ENCODE measurements at regions not wholly inside any gene's neighbourhood (a gene's known extent, or its start where the extent isn't known, plus 50 kb on each side); places are given as distances from the start of the nearest gene placed in this dataset.

DNA sequence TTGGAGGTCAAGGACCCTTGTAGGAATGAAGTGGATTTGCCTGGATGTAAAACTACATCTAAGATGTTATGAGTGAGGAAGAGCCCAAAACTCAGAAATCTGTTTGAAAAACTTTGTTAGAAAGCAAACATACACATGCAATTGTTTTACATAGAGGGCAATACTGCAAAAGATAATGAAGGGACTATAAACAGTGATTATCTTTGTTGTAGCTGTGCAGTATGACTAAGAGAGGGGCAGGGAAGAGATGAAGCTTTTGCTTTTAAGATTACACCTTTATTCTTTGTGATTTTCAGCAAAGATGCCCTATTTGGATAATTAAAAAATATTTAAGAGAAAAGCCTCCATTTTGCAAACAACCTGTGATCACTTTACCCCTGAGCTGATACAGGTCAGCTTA lies 839.9 kb upstream of the RBFOX1 start:
- DNase-seq = no peak

DNA sequence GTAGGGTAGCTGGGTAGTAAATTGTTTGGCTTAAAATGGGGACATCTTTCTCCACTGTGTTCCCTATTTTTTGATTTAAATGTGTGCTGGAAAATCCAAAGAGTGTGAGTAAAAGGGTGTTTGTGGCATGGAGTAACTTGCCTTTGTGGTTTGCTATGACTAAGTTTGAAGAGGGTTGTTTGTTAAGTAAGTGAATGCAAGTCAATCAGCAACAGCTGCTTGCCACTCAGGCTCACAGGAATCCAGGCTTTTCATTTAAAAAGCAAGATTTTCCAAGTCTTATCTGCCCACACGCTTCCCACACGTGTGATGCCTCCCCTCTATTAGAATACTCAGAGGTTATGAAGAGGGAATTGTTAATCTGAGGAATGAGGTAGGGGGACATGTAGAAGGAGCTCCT lies 847.7 kb upstream of the RBFOX1 start:
- no peak for DNase-seq

DNA sequence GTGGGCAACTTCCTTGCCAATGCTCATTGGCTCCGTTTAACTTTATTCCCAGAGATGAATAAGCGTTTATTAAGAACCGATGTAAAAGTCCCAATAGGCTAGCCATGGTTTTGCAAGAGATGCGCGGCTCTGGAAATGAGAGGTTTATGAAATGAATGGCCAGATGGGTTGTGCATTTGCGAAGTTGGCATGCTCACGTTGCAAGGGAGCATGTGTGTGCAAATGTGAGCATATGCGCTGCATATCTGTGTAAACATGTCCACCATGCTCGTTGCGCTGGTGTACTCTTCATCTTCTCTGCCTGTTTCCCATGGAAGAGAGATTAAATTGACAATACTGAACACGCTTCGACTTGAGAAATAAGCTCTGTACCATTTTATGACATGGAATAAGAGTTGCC lies 848.6 kb upstream of the RBFOX1 start:
- no peak for DNase-seq

DNA sequence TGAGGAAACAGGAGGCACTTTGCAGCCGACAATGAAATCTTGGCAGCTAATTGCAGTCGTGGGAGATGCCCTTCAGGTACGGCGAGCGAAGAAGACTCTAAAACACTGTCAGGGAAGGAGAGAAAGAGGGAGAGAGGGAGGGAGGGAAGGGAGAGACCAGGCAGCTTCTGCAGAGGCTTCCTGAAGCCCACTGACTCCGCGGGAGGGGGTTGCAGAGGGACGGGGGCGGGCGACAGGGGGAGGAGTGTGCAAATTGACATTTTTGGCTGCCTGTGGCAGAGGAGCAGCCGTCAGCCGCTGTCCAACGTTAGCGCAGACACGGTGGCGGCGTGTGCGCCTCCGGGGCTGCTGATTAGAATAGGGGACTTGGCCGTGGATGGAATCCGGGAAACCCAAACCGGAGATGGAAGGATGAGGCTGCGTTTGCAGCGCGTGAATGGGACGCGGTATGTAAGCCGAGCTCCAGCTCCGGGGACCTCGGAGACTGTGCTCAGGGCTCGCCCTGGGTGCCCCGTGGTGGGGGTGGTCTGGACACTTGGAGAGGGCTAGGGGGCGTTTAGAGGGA lies 849.1 kb upstream of the RBFOX1 start:
- no peak for DNase-seq

DNA sequence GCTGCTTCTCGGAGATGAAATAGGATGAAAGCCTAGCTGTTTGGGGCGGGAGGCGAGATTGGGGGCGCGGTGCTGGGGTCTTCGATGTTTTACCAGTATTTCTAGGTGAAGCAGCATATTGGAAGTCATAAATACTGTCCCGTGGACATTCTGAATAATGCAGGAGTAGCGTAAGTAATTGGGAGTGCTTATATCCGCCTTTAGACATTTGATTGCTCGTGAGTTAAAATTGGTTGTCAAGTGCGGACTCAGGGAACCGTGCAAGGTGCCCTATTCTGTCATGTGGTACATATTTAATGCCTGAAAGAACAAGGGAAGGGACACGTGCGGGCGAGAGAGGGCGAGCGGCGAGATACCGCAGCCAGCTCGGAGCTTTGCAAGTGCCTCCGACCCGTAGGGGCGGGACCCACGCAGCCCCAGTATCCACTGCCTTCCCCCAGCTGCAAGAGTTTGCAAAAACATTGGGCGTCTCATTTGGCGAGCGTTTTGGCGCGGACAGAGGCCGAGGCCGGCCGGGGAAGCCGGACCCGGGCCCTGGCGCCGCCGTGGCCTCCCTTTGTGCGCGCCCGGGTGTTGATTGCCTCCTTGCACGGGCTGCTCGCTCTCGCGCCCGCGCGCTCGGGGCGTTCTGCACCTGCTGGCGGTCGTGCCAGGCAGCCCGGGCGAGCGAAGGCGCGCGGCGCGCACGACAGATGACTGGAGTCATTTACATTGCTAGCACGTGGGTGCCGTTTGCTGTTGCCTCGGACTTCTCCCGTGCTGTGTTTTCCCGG lies 849.8 kb upstream of the RBFOX1 start:
- no peak for DNase-seq

DNA sequence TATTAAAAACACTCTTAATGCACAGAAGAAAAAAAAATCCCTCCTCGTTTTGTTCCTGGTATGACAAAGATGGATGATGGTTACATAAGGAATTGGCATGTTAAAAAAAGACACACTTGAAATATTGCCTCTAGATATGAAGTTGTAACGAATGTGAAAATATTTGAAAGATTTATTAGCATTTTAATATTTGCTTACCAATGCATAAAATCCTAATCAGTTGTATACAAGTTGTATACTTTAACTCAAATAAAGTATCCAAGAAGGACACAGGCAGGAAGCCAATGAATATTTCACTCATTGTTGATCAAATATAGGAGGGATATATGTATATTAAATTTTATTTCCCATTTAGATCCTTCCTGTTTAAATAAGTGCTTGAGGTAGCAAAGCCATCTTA lies 850.8 kb upstream of the RBFOX1 start:
- no peak for DNase-seq

DNA sequence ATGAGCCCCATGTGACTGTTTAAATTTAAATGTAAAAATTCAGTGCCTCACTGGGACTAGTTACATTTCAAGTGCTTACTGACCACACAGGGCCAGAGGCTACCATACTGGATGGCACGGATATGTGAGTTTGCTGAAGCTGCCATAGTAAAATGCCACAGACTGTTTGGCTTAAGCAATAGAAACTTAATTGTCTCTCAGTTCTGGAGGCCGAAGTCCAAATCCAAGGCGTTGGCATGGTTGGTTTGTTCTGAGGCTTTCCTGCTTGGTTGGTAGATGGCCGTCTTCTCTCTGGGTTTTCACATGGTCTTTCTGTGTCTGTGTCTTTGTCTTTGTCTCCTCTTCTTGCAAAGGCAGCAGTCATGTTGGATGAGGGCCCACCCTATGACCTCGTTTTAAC lies 878.9 kb upstream of the RBFOX1 start:
- no peak for DNase-seq

DNA sequence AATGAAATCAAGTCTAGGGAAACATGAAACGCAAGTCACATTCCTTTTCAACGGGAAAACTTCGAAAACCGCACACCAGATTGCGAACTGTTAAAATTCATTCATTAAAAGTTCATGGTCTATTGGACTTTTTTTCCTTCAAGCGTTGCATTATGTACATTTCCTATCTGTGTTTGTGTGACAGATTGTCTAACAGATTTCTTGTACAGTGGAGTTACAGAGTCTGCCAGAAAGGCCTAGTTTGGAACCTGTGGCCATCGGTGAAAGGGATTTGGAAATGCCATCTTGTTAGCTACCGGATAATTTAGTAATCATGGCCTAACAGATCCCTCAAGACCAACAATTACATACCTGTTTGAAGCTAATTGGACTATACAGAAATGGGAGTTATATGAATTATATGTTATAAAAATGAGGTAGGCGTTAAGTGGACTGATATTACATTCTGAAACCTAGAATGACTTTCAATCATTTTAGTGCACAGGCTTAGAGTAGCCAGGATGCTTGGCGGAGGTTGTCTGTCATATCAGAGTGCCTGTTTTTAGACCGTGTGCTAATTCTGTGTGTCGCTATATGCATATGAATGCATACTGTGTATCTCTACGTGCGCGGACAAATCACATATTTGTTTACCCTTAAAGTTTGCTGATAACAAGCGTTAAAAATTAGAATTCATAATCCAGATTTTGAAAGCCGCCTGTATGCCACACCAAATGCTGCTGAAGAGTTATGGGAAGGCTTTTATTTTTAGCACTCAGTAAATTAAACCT lies 885.4 kb upstream of the RBFOX1 start:
- no peak for DNase-seq

DNA sequence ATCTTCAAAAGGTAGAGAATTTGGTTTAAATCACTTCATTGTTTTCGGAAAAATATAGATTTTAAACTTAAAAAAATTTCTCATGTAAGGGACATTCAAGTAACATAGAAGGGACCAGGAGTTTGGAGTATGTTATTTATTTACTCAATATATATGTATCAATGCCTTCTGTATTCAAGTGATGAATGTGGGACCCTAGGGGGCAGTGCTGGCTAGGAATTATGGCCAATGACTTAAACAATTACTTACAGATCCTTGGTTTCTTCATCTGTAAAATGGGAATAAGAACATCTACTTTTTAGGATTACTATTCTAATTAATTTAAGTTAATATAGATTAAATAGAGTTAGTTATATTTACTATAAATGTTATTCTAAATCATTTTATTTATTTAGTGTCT lies 886.3 kb upstream of the RBFOX1 start:
- no peak for DNase-seq

DNA sequence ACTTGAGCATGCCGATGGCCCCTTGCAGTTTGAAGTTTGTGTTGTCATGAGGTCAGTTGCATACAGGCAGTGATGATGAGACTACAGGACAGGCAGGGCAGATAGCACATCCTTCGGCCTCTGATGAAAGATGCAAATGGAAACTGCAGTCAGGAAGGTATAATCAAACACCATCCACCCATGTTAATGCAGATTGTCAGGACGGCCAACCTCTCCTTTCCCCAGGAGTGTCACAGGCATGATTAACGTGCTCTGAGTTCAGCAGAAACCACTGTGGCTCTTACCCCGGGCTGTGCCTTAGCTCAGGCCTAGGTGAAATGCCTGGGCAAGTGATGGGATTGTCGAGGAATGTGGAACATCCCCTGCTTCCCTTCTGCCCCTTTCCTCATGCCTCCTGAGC lies 893.5 kb upstream of the RBFOX1 start:
- DNase-seq = no peak

DNA sequence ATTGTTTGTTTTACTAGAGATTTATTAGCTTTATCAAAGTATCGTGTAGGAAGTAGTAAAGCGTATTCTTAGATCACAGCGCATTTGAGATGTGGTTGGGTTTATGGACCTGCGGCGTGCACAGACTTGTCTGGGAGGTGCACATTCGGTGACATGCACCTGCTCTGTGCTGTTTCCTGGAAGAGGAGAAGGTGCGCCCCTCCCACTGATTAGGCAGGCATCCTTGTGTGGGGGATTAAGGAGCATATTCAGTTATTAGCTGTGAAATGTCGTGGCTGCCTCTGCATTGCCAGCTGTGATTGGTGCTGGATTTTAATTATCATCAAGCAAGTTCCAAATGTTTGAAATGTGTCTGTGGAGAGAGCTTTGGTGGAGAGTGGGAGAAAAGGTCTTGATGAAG lies 903.8 kb upstream of the RBFOX1 start:
- DNase-seq = no peak

DNA sequence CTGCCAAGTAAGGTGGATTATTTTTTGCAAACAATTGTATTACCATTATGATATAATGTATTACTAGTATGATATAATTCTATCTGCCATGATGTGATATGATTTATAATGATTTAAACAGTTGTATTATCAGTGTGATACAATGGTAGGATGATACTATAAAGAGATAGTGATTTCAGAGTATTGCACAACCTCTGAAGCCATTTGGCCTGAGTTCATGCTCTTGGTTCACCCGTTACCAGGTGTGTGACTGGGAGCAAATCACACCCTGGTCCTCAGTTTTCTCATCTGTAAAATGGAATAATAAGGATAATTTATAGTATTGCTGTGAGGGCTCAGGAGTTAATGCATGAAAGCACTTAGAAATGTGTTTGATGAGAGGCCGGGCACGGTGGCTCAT lies 905.0 kb upstream of the RBFOX1 start:
- DNase-seq = no peak

DNA sequence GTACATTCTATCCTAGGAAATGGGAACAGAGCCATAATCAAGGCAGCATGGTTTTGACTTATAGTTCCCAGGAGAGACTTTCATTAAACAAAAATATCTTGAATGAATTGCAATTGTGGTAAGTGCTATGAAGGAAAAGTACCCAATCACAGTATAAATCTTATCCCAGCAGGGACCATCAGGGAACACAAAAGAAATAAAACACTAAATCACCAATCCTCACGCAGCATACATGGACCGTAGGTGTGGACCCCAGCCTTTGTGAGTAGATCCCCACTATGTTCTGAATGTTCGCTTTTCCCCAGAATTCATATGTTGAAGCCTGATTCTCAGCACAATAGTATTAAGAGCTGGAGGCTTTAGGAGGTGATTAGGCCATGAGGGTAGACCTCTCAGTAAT lies 925.0 kb upstream of the RBFOX1 start:
- DNase-seq = no peak

DNA sequence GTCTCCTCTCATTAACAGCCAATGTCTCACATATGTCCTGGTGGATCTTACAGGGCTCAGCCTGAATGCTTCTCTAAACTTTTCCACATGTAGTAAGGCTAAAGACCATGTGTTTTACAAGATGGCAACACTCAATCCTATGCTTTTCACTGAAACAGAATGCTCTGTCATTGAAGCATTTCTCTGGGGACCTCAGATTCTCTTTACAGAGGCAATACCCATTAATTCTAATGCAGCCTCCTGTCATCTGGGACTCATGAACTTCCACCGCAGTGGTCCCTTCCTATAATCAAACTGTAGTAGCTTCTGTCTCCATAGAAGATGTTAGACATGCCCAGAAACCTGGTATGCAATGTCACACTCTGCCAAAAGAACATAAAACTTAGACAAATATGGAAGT lies 926.6 kb upstream of the RBFOX1 start:
- DNase-seq = no peak

DNA sequence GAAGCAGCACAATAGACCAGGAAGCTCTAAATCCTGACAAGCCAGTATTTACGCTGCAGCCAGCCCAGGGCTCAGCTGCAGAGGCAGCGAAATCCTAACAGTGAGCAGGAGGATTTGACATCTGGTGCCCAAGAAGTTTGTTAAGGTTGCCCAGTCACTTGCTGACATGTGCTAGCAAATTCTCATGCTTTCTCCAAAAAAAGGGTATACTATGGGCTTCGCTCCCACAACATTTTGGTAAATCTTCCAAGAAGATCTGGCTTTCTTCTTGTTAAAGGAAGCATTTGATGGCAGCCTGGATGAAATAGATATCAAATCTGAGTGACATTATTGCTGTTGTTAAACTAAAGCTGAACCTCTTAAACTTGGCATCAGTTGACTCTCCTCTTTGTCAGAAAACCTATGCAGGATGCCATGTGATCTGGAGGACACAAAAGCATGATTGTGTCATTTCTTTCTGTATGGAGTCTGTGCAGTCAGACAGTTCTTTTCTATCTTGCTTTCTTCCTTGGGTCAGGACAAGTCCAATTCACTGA lies 949.7 kb upstream of the RBFOX1 start:
- DNase-seq = no peak

DNA sequence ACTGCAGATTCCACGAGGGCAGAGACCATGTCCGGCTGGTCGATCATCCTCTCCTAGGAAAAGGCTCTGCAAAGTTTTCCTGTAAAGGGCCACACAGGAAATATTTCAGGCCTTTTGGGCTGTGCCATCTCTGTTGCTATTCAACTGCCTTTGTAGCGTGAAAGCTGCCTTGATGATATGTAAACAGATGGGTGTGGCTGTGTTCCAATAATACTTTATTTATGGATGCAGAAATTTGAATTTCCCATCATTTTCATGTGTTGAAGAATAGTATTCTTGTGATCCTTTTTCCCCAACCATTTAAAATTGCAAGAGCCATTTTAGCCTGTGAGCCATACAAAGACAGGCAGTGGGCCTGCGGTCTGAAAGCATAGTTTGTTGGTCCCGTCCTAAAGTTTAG lies 950.7 kb upstream of the RBFOX1 start:
- DNase-seq = no peak

DNA sequence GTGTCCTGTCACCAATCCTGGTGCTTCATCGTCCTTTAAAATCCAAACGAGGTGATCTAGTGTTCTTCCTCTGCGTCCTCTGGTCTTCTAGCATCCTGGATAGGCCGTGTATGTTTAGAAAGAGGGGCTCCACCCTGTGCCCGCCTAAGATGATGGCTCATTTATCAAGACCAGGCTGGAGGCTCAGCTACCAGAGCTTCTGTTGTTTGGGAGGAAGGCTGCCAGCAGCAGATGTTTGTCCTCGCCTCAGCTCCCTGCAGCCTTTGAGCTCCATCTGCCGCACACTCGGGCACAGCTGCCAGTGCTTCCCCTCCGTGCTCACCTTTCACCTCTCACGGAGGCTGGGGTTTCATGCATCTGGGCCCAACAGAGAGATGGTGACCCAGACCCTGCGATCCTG lies 954.7 kb upstream of the RBFOX1 start:
- no peak for DNase-seq

DNA sequence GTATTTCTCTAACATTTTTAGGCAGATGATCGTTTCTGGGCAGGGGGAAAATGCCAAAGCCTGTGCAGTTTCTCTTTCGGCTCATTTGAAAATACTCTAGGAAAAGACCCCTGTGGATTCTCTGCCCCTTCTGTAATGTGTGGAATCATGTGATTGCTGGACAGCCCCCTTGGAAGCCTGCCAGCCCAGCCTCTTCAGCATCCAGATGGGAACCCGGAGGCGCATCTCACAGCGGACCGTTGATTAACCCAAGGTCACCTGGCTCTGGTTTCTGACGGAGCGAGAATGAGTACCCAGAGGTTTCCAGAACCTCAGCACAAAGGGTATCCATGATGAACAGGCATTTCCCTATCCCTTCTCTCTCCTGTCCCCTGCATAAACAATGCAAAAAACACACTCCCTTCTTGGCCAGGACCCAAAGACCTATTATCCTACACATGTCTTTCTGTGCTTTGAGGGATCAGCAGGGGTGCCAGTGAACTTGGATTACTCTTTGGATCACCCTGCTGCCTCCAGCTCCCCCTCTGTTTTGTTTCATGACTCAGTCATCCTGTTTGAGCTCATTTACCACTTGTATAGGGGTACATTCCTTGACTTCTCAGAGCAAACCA lies 957.1 kb upstream of the RBFOX1 start:
- no peak for DNase-seq

DNA sequence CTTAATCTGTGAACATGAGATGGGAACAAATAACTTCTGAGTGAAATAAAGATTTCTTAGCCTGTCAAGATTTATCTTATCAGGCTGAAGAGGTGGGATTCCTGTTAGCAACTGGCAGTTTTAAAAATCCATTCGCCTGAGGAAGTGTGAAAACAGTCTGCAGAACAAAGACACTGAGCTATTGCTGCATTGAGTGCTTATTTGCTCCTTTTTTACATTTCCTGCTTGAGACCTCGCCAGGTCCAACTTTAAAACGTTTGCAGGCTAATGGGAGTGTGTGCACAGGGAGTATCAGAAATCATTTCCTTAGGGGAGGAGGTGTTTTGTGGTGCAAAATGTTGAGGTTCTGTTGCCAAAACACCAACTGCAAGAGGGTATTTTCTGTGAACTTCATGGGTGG lies 957.8 kb upstream of the RBFOX1 start:
- no peak for DNase-seq

DNA sequence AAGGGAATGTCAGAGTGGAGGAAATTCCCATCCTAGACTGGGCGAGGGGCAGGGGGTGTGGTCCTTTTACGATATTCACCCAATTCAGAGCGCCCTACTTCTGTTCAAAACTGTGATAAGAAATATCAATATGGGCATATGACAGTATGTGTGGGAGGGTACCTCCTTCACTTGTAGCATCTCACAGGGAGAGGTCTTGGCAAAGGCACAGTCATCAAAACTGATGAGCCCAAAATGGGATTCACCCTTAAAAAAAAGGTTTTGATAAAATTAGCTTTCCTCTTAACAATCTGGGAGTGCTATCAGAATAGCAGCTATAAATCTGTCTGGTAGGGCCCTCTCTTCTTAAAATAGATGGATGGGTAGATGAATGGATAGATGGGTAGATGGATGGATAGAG lies 967.8 kb upstream of the RBFOX1 start:
- DNase-seq = no peak

DNA sequence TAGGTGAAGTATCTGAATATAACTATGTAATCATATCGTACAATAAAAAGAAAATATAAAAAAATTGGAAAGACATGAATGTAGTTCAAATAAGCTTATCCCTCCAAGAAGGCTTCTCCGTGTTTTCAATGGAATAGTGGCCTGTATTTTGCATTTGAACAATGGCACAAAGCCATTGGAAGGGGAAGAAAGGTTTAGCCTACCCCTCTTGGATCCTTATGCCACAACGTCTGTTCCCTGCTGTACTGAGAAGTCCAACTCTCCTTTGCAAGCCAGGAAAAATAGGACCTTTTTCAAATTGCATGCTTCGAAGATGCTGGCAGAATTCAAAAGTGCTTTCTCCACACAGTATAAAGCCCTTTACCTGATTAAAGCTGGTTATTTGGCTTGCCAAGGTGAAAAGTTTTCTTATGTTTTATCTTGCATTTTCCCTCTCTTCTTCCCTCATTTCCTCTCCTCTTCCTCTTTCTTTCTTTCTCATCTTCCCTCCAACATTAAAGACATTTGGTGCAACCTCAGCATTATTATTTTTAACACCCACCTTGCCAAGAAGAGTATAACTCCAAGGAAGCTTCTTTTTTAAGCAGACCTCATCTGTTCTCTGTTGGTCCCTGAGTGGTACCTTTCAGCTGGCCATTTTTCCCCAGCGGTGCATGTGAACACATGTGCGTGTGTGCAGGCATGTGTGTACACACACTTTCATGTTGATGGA lies 968.6 kb upstream of the RBFOX1 start:
- DNase-seq = no peak

DNA sequence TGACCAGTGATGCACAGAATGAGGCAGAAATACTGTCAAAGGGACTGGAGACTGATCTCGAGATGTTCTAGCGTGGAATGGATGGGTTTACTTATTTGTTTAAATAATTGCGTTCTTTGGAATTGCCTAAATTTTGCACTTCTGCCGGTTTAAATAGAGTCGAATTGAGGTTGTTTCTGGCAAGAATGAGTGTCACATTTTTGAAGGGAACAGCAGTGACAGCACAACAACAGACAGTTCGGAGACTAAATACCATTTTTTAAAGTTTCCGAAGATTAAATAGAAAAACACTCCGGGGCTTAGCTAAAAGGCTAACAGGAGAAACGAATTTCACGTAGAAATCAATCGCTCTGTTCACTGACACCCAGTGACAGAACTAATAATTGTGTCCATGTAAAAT lies 969.2 kb upstream of the RBFOX1 start:
- no peak for DNase-seq

DNA sequence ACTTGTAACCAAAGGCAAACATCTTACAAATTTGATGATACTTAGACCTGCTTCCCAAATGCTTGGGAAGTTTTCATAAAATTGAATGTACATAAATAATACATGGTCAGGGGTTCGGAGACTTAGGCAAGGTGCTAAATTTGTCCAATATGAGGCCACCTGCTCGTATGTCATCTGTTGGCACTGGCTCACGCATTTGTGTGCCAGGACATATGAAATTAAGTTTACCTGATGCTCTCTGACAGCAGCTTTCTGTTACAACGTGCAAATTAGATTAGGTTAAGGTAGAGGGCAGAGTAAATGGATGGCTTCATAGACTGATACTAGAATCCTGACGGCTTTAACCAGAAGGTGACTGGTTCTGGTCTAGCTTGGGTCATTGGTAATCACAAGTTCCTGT lies 970.3 kb upstream of the RBFOX1 start:
- DNase-seq = no peak

Data from stimulated activated CD4-positive, alpha-beta T cell treated with anti-CD3 and anti-CD28 coated beads, Interleukin-4, amount 100 ng/mL, for 24 hours (primary cell).